Left lung (tissue), 4 donors: ENCODE measurements at regions not wholly inside any gene's neighbourhood (a gene's known extent, or its start where the extent isn't known, plus 50 kb on each side); places are given as distances from the start of the nearest gene placed in this dataset.

Experiments
- ATAC-seq: fragments of 200-7000 bp; cut with Tn5 transposase; one replicate; pipeline ENCODE4 v1.9.1; 2020; ENCODE audit warnings: moderate library complexity
- DNase-seq, 4 donors: peaks; one replicate each; pipeline ENCODE4 v3.0.0-alpha.2; 2013 to 2020
- H3K27ac ChIP-seq, 2 donors: fragments of 200-600 bp; sonication (generic) in 1 of 2; one replicate each; pipeline versions ENCODE4 v1.5.0 to v1.8.0; 2020 to 2021
- H3K27me3 ChIP-seq, 2 donors: fragments of 200-600 bp; sonication (generic) in 1 of 2; one replicate each; pipeline versions ENCODE4 v1.5.0 to v1.8.0; 2020 to 2021
- H3K36me3 ChIP-seq, 2 donors: fragments of 200-600 bp; sonication (generic) in 1 of 2; one replicate each; pipeline versions ENCODE4 v1.5.0 to v1.8.0; 2020 to 2021
- H3K4me1 ChIP-seq, 2 donors: fragments of 200-600 bp; one replicate each; pipeline ENCODE4 v1.8.0; 2021
- H3K4me3 ChIP-seq, 2 donors: fragments of 200-600 bp; sonication (generic) in 1 of 2; one replicate each; pipeline versions ENCODE4 v1.5.0 to v1.8.0; 2020 to 2021; ENCODE audit warnings: mild to moderate bottlenecking in 1 of 2
- H3K9me3 ChIP-seq, 2 donors: fragments of 200-600 bp; sonication (generic) in 1 of 2; one replicate each; pipeline versions ENCODE4 v1.5.0 to v1.8.0; 2020 to 2021
- CTCF ChIP-seq, 2 donors: fragments of 200-600 bp; sonication (generic) in 1 of 2; IDR thresholded peaks; one replicate each; pipeline versions ENCODE4 v1.5.0 to v1.8.0; 2021; ENCODE audit warnings: antibody characterized with exemption in 2 of 2
- intact Hi-C, 2 donors: fragments of 100-400 bp; cut with DNase I; formaldehyde crosslinking; loops; one replicate each; pipeline versions ENCODE4 v1.11.2 to v1.14.2; 2022
- donor health status: DM: no; HTN: yes; CAD: no.
- donor health status: DM: no; HTN: no; CAD: no.

DNA sequence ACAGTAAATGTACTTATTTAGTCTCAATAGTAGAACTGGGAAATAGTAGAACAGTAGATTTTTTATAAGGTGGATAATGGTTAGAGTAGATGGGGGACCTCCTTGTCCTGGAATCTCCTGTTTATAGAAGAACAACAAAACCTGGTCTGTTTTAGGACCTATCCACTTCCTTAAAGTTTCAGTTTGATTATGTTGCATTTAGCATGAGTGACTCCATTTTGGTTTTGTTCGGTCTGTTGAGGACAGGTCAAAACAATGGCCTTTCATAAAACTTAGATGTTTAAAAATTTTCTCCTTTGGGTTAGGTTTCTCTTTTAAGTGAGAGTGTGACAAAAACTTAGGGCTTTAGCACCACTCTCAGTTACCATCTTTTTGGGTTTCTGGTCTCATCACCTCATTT, 308.9 kb downstream of the BTG1 start:
- Histone ChIP-seq H3K9me3 (no peaks in the 10 kb centered on the region), H3K4me1 (no peaks in the 10 kb centered on the region), H3K27me3 (no peaks in the 10 kb centered on the region), H3K4me3 (no peak overlapping the region), H3K27ac (no peak overlapping the region), H3K36me3 (no peaks in the 10 kb centered on the region)
- ATAC-seq: no peak
- intact Hi-C loops: no loop called here
- no peak for DNase-seq
- TF ChIP-seq CTCF (IDR thresholded peaks at IDR 0.05): no peak

- Histone ChIP-seq H3K4me3 (no peak overlapping the region), H3K9me3 (no peaks in the 10 kb centered on the region), H3K27ac (no peak overlapping the region), H3K27me3 (no peaks in the 10 kb centered on the region), H3K36me3 (no peaks in the 10 kb centered on the region), H3K4me1 (no peaks in the 10 kb centered on the region)
- no peak for ATAC-seq
- intact Hi-C loops: no loop called here
- no peak for DNase-seq
- TF ChIP-seq CTCF (IDR thresholded peaks at IDR 0.05): no peak
Observed at GRCh38 chr12:91836264-91836663, 309.4 kb downstream of the BTG1 start.

GRCh38 chr12:91835693-91836092, 310.0 kb downstream of the BTG1 start:
- ATAC-seq (no peak), DNase-seq (no peak)
- no peak overlapping the region for H3K27ac ChIP-seq
- H3K9me3 ChIP-seq: no peaks in the 10 kb centered on the region
- H3K27me3 ChIP-seq: no peaks in the 10 kb centered on the region
- intact Hi-C loops: no loop called here
- no peak for TF ChIP-seq CTCF (IDR thresholded peaks at IDR 0.05)
- no peaks in the 10 kb centered on the region for H3K36me3 ChIP-seq
- no peak overlapping the region for H3K4me3 ChIP-seq
- no peaks in the 10 kb centered on the region for H3K4me1 ChIP-seq

GRCh38 chr12:91833780-91834359, 311.8 kb downstream of the BTG1 start:
- ATAC-seq (no peak), DNase-seq (no peak)
- no peak for TF ChIP-seq CTCF (IDR thresholded peaks at IDR 0.05)
- no peaks in the 10 kb centered on the region for H3K9me3 ChIP-seq
- intact Hi-C loops: no loop called here
- H3K27me3 ChIP-seq: no peaks in the 10 kb centered on the region
- H3K4me1 ChIP-seq: no peaks in the 10 kb centered on the region
- no peaks in the 10 kb centered on the region for H3K36me3 ChIP-seq
- H3K27ac ChIP-seq: no peak overlapping the region
- H3K4me3 ChIP-seq: no peak overlapping the region

DNA sequence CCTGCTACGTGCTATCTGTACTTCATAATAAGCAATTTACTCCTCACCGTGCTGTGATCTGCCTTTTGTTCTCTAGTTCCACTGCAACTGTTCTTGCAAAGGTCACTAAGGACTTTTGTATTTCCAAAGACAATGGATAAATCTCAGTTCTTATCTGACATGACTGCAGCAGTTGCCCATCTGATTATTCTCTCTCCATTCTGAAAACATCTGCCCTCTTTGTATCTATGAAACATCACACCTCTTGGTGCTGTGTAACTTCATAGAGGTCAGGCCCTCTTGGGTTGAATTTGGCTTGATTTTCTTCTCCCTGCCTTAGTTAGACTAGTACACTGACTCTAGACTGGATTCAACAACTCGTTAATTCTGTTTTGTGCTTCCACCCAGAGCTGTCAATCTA, 319.6 kb downstream of the BTG1 start:
- Histone ChIP-seq H3K27ac (no peak overlapping the region), H3K4me1 (no peaks in the 10 kb centered on the region), H3K27me3 (no peaks in the 10 kb centered on the region), H3K36me3 (no peaks in the 10 kb centered on the region), H3K9me3 (no peaks in the 10 kb centered on the region), H3K4me3 (no peak overlapping the region)
- no peak for TF ChIP-seq CTCF (IDR thresholded peaks at IDR 0.05)
- no peak for DNase-seq
- no peak for ATAC-seq
- intact Hi-C loops: no loop called here
